WERI-Rb-1 (cell line): ENCODE measurements at regions not wholly inside any gene's neighbourhood (a gene's known extent, or its start where the extent isn't known, plus 50 kb on each side); places are given as distances from the start of the nearest gene placed in this dataset.

Experiments
- DNase-seq: peaks from one replicate; pipeline ENCODE4 v3.0.0-alpha.2; 2020
- H3K27ac ChIP-seq: fragments of 250-450 bp; sonication (Bioruptor Pico); 2 replicates; pipeline ENCODE4 v1.5.1; 2020; ENCODE audit warnings: mild to moderate bottlenecking, moderate library complexity
- H3K27me3 ChIP-seq: fragments of 250-450 bp; sonication (Bioruptor Pico); 2 replicates; pipeline ENCODE4 v1.5.1; 2021; ENCODE audit warnings: mild to moderate bottlenecking, low read depth, moderate library complexity; ENCODE audit not compliant: insufficient read depth, severe bottlenecking
- H3K36me3 ChIP-seq: fragments of 250-450 bp; sonication (Bioruptor Pico); 2 replicates; pipeline ENCODE4 v1.5.1; 2020; ENCODE audit warnings: mild to moderate bottlenecking, moderate library complexity
- H3K4me3 ChIP-seq: 2 replicates; pipeline ENCODE4 v1.5.1; 2011; ENCODE audit warnings: low read depth, mild to moderate bottlenecking, control low read depth, low read length
- H3K9me3 ChIP-seq: fragments of 250-450 bp; sonication (Bioruptor Pico); 2 replicates; pipeline ENCODE4 v1.5.1; 2021; ENCODE audit warnings: mild to moderate bottlenecking, moderate library complexity; ENCODE audit not compliant: severe bottlenecking
- CTCF ChIP-seq: IDR thresholded peaks from 2 replicates; pipeline ENCODE4 v1.5.1; 2011; ENCODE audit warnings: low read depth, mild to moderate bottlenecking, control low read depth, inconsistent platforms, low read length

DNA sequence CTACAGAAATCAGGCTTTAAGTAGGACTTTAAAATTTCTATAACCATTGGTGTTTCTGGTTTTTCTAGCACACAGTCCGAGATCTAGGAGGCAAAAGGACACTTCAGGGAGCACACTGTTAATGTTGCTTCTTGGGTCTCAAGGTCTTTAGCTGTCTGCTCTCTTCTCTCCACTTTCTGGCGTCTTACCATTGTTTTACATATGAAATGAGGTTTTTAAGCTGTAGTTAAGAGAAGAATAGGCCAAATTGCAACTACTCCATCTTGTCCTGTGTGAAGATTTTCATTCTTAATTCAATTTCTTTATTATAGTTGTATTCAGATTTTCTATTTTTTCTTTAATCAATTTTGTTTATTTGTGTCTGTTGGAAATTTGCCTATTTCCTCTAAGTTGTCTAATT lies 151.4 kb downstream of the WNT7A start:
- H3K27ac ChIP-seq = no peak overlapping the region
- H3K36me3 ChIP-seq = no peaks in the 10 kb centered on the region
- H3K4me3 ChIP-seq = no peak overlapping the region
- peaks cover 6% of the 10 kb centered on the region for H3K9me3 ChIP-seq
- H3K27me3 ChIP-seq = peaks cover 42% of the 10 kb centered on the region
- no peak for DNase-seq
- no peak for TF ChIP-seq CTCF

GRCh38 chr3:13727890-13728289 lies 152.0 kb downstream of the WNT7A start:
- Histone ChIP-seq H3K27ac (no peak overlapping the region), H3K4me3 (no peak overlapping the region), H3K36me3 (no peaks in the 10 kb centered on the region), H3K27me3 (peaks cover 41% of the 10 kb centered on the region), H3K9me3 (peaks cover 6% of the 10 kb centered on the region)
- TF ChIP-seq CTCF = no peak
- no peak for DNase-seq

DNA sequence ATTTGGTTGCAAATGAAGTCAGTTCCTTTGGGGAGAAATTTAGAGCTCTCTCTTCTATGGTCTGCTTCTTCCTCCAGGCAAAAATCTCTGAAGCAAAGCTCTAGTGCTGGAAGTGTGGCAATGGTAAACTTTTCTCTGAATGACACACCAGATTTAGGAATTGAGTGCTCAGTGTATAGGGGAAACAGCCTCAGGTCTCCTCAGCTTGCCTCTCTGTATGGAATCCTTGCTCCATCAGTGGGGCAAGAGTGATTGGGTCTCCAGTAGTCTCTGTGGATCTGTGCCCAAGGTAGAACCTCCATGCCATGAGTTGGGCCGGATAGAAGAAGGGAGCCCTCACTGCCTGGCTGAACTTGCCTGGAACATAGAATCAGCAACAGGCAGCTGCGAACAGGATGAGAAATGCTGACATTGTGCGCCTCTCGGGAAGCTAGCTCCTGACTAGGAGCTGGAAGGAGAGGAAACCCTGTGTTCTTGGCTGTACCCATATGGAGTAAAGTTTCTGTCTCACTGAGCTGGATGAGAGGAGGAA lies 156.1 kb downstream of the WNT7A start:
- Histone ChIP-seq H3K4me3 (no peak overlapping the region), H3K9me3 (peaks cover 10% of the 10 kb centered on the region), H3K27ac (no peak overlapping the region), H3K36me3 (no peaks in the 10 kb centered on the region), H3K27me3 (peaks cover 58% of the 10 kb centered on the region)
- no peak for TF ChIP-seq CTCF
- no peak for DNase-seq

GRCh38 chr3:13722178-13722577 lies 157.7 kb downstream of the WNT7A start:
- Histone ChIP-seq H3K4me3 (no peak overlapping the region), H3K36me3 (no peaks in the 10 kb centered on the region), H3K9me3 (peaks cover 10% of the 10 kb centered on the region), H3K27me3 (peaks cover 61% of the 10 kb centered on the region), H3K27ac (no peak overlapping the region)
- no peak for DNase-seq
- TF ChIP-seq CTCF = no peak

- DNase-seq = no peak
- Histone ChIP-seq H3K4me3 (no peak overlapping the region), H3K27me3 (peaks cover 68% of the 10 kb centered on the region), H3K9me3 (peaks cover 9% of the 10 kb centered on the region), H3K36me3 (no peaks in the 10 kb centered on the region), H3K27ac (no peak overlapping the region)
- TF ChIP-seq CTCF = no peak
These were observed 161.4 kb downstream of the WNT7A start for GRCh38 chr3:13718436-13718835.

- H3K27me3 ChIP-seq = peaks cover 65% of the 10 kb centered on the region
- H3K9me3 ChIP-seq = peaks cover 9% of the 10 kb centered on the region
- H3K27ac ChIP-seq = no peak overlapping the region
- no peak for DNase-seq
- no peak for TF ChIP-seq CTCF
- no peaks in the 10 kb centered on the region for H3K36me3 ChIP-seq
- no peak overlapping the region for H3K4me3 ChIP-seq
These were observed 161.9 kb downstream of the WNT7A start for GRCh38 chr3:13718000-13718399.
